ENCODE measurements at regions not wholly inside any gene's neighbourhood (a gene's known extent, or its start where the extent isn't known, plus 50 kb on each side); places are given as distances from the start of the nearest gene placed in this dataset.

GRCh38 chr15:69505956-69506556 lies 53.4 kb downstream of the RPLP1 start:
- no peak for DNase-seq

- DNase-seq, result no peak
These were observed 56.0 kb downstream of the RPLP1 start for GRCh38 chr15:69508659-69509058.

- DNase-seq, result no peak
These were observed 56.5 kb downstream of the RPLP1 start for GRCh38 chr15:69509131-69509530.

GRCh38 chr15:69510556-69510955 lies 57.9 kb downstream of the RPLP1 start:
- no peak for DNase-seq

- no peak for DNase-seq
These were observed 58.4 kb downstream of the RPLP1 start for GRCh38 chr15:69511015-69511414.

GRCh38 chr15:69511716-69512340 lies 59.2 kb downstream of the RPLP1 start:
- DNase-seq, result no peak

GRCh38 chr15:69513450-69513960 lies 60.9 kb downstream of the RPLP1 start:
- DNase-seq, result no peak

GRCh38 chr15:69513986-69514385 lies 61.4 kb downstream of the RPLP1 start:
- no peak for DNase-seq

GRCh38 chr15:69515508-69515907 lies 62.9 kb downstream of the RPLP1 start:
- no peak for DNase-seq

- no peak for DNase-seq
These were observed 63.3 kb downstream of the RPLP1 start for GRCh38 chr15:69515926-69516325.

- DNase-seq, result no peak
These were observed 64.4 kb downstream of the RPLP1 start for GRCh38 chr15:69517052-69517451.

- DNase-seq, result no peak
These were observed 66.2 kb downstream of the RPLP1 start for GRCh38 chr15:69518806-69519205.

- DNase-seq, result no peak
These were observed 67.4 kb downstream of the RPLP1 start for GRCh38 chr15:69520067-69520466.

GRCh38 chr15:69522361-69522760 lies 69.7 kb downstream of the RPLP1 start:
- DNase-seq, result no peak

- no peak for DNase-seq
These were observed 70.7 kb downstream of the RPLP1 start for GRCh38 chr15:69523010-69524001.

GRCh38 chr15:69524296-69524695 lies 71.7 kb downstream of the RPLP1 start:
- DNase-seq, result no peak

- no peak for DNase-seq
These were observed 72.2 kb downstream of the RPLP1 start for GRCh38 chr15:69524814-69525213.

- DNase-seq, result no peak
These were observed 72.9 kb downstream of the RPLP1 start for GRCh38 chr15:69525543-69525942.

- DNase-seq, result no peak
These were observed 73.8 kb downstream of the RPLP1 start for GRCh38 chr15:69526081-69527061.

- DNase-seq, result no peak
These were observed 76.5 kb downstream of the RPLP1 start for GRCh38 chr15:69529141-69529540.

GRCh38 chr15:69529961-69530633 lies 77.5 kb downstream of the RPLP1 start:
- DNase-seq, result no peak

Data from SHP77 treated with DMSO at 0.1 percent for 48 hours (cell line).